Astrocyte (in vitro differentiated cells and primary cell): ENCODE measurements at regions not wholly inside any gene's neighbourhood (a gene's known extent, or its start where the extent isn't known, plus 50 kb on each side); places are given as distances from the start of the nearest gene placed in this dataset.

Experiments
- DNase-seq: peaks from one replicate; pipeline ENCODE4 v3.0.0-alpha.2; 2010; ENCODE audit warnings: low read depth
- FAIRE-seq: peaks from 2 replicates; lab custom pipeline; 2011; peaks lifted over from hg19 to GRCh38; lab: Jason Lieb, UNC
- H2AFZ ChIP-seq: 2 replicates; pipeline ENCODE4 v1.6.0; 2012; ENCODE audit warnings: low read depth, low read length, inconsistent platforms
- H3K27ac ChIP-seq: 2 replicates; pipeline ENCODE4 v1.5.1; 2011; ENCODE audit warnings: low read depth, low read length, inconsistent platforms
- H3K27me3 ChIP-seq: 2 replicates; pipeline ENCODE4 v1.6.0; 2011; ENCODE audit warnings: low read length, inconsistent platforms; ENCODE audit not compliant: insufficient read depth
- H3K36me3 ChIP-seq: 2 replicates; pipeline ENCODE4 v1.5.1; 2011; ENCODE audit warnings: low read length, inconsistent platforms; ENCODE audit not compliant: insufficient read depth
- H3K4me1 ChIP-seq: 2 replicates; pipeline ENCODE4 v1.5.1; 2011; ENCODE audit warnings: low read length, inconsistent platforms; ENCODE audit not compliant: insufficient read depth
- H3K4me2 ChIP-seq: 2 replicates; pipeline ENCODE4 v1.6.0; 2012; ENCODE audit warnings: low read length, inconsistent platforms
- H3K4me3 ChIP-seq: 2 replicates; pipeline ENCODE4 v1.5.1; 2011; ENCODE audit warnings: low read depth, mild to moderate bottlenecking, low read length, inconsistent platforms; ENCODE audit not compliant: insufficient read depth
- H3K79me2 ChIP-seq: 2 replicates; pipeline ENCODE4 v1.6.0; 2012; ENCODE audit warnings: mild to moderate bottlenecking, low read length, inconsistent platforms; ENCODE audit not compliant: insufficient read depth
- H3K9ac ChIP-seq: 2 replicates; pipeline ENCODE4 v1.6.0; 2012; ENCODE audit warnings: mild to moderate bottlenecking, low read length, inconsistent platforms
- H3K9me3 ChIP-seq: 2 replicates; pipeline ENCODE4 v1.5.1; 2012; ENCODE audit warnings: low read depth, mild to moderate bottlenecking, low read length, inconsistent platforms; ENCODE audit not compliant: insufficient read depth
- H4K20me1 ChIP-seq: 2 replicates; pipeline ENCODE4 v1.6.0; 2012; ENCODE audit warnings: low read length, inconsistent platforms; ENCODE audit not compliant: insufficient read depth
- H3K27ac Mint-ChIP-seq: one replicate; pipeline ENCODE4 v1.8.0; 2021; ENCODE audit warnings: mild to moderate bottlenecking, mixed read lengths; ENCODE audit not compliant: unreplicated experiment
- H3K27me3 Mint-ChIP-seq: one replicate; pipeline ENCODE4 v1.8.0; 2021; ENCODE audit warnings: low read depth, mixed read lengths; ENCODE audit not compliant: unreplicated experiment
- H3K36me3 Mint-ChIP-seq: one replicate; pipeline ENCODE4 v1.8.0; 2021; ENCODE audit warnings: low read depth, mixed read lengths; ENCODE audit not compliant: unreplicated experiment
- H3K4me1 Mint-ChIP-seq: one replicate; pipeline ENCODE4 v1.8.0; 2021; ENCODE audit warnings: low read depth, mixed read lengths; ENCODE audit not compliant: unreplicated experiment
- H3K4me3 Mint-ChIP-seq: one replicate; pipeline ENCODE4 v1.8.0; 2021; ENCODE audit warnings: mild to moderate bottlenecking, moderate library complexity, mixed read lengths; ENCODE audit not compliant: unreplicated experiment
- H3K9me3 Mint-ChIP-seq: one replicate; pipeline ENCODE4 v1.8.0; 2021; ENCODE audit warnings: mild to moderate bottlenecking, mixed read lengths; ENCODE audit not compliant: unreplicated experiment
- CTCF ChIP-seq: IDR thresholded peaks from 2 replicates; pipeline ENCODE4 v1.5.1; 2011; ENCODE audit warnings: low read depth, mild to moderate bottlenecking, inconsistent platforms, low read length, moderate library complexity; ENCODE audit not compliant: insufficient read depth
- EZH2 ChIP-seq: IDR thresholded peaks from 2 replicates; pipeline ENCODE4 v1.6.1; 2012; ENCODE audit warnings: mild to moderate bottlenecking, low read length, inconsistent platforms; ENCODE audit not compliant: insufficient read depth

GRCh38 chr9:29751226-29751625, 2177.9 kb upstream of the C9orf72 start:
- H3K4me1 Mint-ChIP-seq, result peaks cover 21% of the 10 kb centered on the region
- no peaks in the 10 kb centered on the region for H4K20me1 ChIP-seq
- no peak overlapping the region for H3K4me3 ChIP-seq

DNA sequence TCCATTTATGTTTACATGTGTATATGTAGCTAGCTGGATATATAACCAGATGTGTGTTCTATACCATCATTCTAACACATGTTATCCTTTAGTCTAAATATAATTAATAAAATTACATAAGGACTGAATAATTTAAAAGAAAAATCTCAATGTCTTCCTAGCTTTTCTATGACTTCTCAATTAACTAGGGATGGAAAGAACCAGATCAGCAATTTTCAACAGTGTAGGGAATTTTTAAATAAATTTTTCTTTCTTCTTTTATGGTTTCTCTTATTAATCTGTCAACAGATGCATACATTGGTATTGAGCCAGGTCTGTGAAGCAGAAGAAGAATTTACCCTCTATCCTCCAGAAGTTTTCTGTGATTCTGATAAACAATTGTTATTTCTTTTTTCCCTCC, 2180.4 kb upstream of the C9orf72 start:
- Histone ChIP-seq H3K4me1 (peaks cover 7% of the 10 kb centered on the region), H3K79me2 (no peaks in the 10 kb centered on the region), H3K36me3 (no peaks in the 10 kb centered on the region), H3K27me3 (no peaks in the 10 kb centered on the region), H3K27ac (no peak overlapping the region), H3K9ac (no peak overlapping the region), H4K20me1 (no peaks in the 10 kb centered on the region), H3K4me2 (no peak overlapping the region), H2AFZ (no peak overlapping the region), H3K4me3 (no peak overlapping the region), H3K9me3 (no peaks in the 10 kb centered on the region)
- Mint-ChIP-seq H3K9me3 (peaks cover 4% of the 10 kb centered on the region), H3K27me3 (no peaks in the 10 kb centered on the region), H3K27ac (no peak overlapping the region), H3K4me1 (peaks cover 21% of the 10 kb centered on the region), H3K4me3 (no peak overlapping the region), H3K36me3 (peaks cover 3% of the 10 kb centered on the region)
- no peak for FAIRE-seq
- TF ChIP-seq EZH2, result no peak
- no peak for TF ChIP-seq CTCF
- DNase-seq, result no peak

More at GRCh38 chr9:29751226-29751625, 2177.9 kb upstream of the C9orf72 start:
- H3K27ac Mint-ChIP-seq, result peak overlapping the region; percentile 99
- H3K36me3 ChIP-seq, result no peaks in the 10 kb centered on the region
- H3K4me1 ChIP-seq, result peaks cover 7% of the 10 kb centered on the region
- H3K27ac ChIP-seq, result no peak overlapping the region
- H3K4me2 ChIP-seq, result no peak overlapping the region
- H3K9ac ChIP-seq, result no peak overlapping the region
- H3K9me3 ChIP-seq, result no peaks in the 10 kb centered on the region
- DNase-seq (no peak), FAIRE-seq (no peak)
- no peaks in the 10 kb centered on the region for H3K27me3 ChIP-seq
- H2AFZ ChIP-seq, result no peak overlapping the region
- no peaks in the 10 kb centered on the region for H3K79me2 ChIP-seq
- no peaks in the 10 kb centered on the region for H3K27me3 Mint-ChIP-seq
- no peak for TF ChIP-seq CTCF
- TF ChIP-seq EZH2, result no peak
- peaks cover 5% of the 10 kb centered on the region for H3K9me3 Mint-ChIP-seq
- no peak overlapping the region for H3K4me3 Mint-ChIP-seq
- H3K36me3 Mint-ChIP-seq, result peaks cover 3% of the 10 kb centered on the region

DNA sequence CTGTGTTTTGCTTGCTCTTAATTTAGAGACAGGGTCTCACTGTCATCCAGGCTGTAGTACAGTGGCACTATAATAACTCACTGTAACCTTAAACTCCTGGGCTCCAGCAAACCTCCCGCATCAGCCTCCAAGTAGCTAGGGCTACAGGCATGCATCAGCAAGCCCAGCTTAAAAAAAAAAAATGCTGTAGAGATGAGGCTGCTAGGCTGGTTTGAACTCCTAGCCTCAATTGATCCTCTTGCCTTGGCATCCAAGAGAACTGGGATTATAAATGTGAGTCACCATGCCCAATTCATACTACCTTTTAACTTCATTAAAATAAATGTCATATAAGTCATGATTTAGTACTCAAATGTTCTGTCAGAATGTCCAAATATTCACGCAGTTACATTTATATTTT, 2195.7 kb upstream of the C9orf72 start:
- no peaks in the 10 kb centered on the region for H3K27me3 ChIP-seq

More for the DNA sequence above, 2195.7 kb upstream of the C9orf72 start:
- no peak for TF ChIP-seq CTCF
- TF ChIP-seq EZH2, result no peak
- no peaks in the 10 kb centered on the region for H3K36me3 Mint-ChIP-seq
- H3K4me3 Mint-ChIP-seq, result no peak overlapping the region
- Histone ChIP-seq H3K4me2 (no peak overlapping the region), H2AFZ (no peak overlapping the region), H3K9ac (no peak overlapping the region), H3K27ac (no peak overlapping the region), H3K4me1 (no peaks in the 10 kb centered on the region), H3K36me3 (no peaks in the 10 kb centered on the region), H3K9me3 (peaks cover 3% of the 10 kb centered on the region), H3K79me2 (no peaks in the 10 kb centered on the region), H3K4me3 (no peak overlapping the region), H4K20me1 (no peaks in the 10 kb centered on the region)
- DNase-seq (no peak), FAIRE-seq (no peak)
- H3K9me3 Mint-ChIP-seq, result peaks cover 3% of the 10 kb centered on the region
- no peaks in the 10 kb centered on the region for H3K4me1 Mint-ChIP-seq
- H3K27me3 Mint-ChIP-seq, result no peaks in the 10 kb centered on the region
- H3K27ac Mint-ChIP-seq, result no peak overlapping the region
